ENCODE measurements at regions not wholly inside any gene's neighbourhood (a gene's known extent, or its start where the extent isn't known, plus 50 kb on each side); places are given as distances from the start of the nearest gene placed in this dataset.

DNA sequence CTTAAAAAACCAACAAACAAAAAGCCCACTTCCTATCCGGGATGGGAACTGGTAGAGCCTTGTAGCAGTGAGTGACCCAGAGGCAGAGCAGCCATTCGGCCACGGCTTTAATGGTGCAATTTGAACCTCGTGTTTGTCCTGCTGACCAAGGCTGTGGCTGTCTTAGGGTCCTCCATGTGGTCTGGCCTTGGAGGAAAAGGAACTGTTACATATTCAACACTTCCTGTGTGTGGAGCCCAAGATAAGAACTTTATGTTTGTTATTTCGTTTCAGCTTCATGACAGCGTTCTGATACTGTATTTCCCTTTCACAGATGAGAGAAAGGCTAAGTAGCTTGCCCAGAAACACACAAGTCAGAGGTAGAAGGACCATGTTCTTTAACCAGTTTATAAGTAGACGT, 269.8 kb downstream of the SV2B start:
- 0% methylated on average over 6 of the region's 7 CpGs for WGBS (ENCODE audit: low lambda C conversion rate)
- H4K20me1 ChIP-seq (ENCODE audit: insufficient read depth, low read length) = no peaks in the 10 kb centered on the region
- ChIA-PET CTCF (ENCODE audit: low intra/inter-chr PET ratio, low total read pairs) (no interaction called here), POLR2A (no interaction called here)
- no peak overlapping the region for H3K4me3 ChIP-seq (replicated peaks in 1 of 3; ENCODE audit: insufficient read depth in 1 of 3, low read depth in 2 of 3, low read length in 3 of 3)
- BruUV-seq (replicated peaks) = no TSS peak
- no peak for DNase-seq (ENCODE audit: low spot score)
- H3K4me1 ChIP-seq (ENCODE audit: insufficient read depth, low read length) = no peaks in the 10 kb centered on the region
- H3K9ac ChIP-seq (ENCODE audit: insufficient read depth, low read depth, low read length) = no peak overlapping the region
- in situ Hi-C loops (cut with HindIII; ENCODE audit: extremely low pct_ligation_motif_present, low pct_unique_long_range_greater_than_20kb) = no loop called here
- intact Hi-C loops (cut with micrococcal nuclease; ENCODE audit: unreplicated experiment) = no loop called here
- no peaks in the 10 kb centered on the region for H3K9me3 ChIP-seq (ENCODE audit: low read length)
- no peaks in the 10 kb centered on the region for H3K27me3 ChIP-seq (ENCODE audit: control insufficient read depth in 1 of 2, insufficient read depth in 2 of 2, low read length in 2 of 2)
- no peak overlapping the region for H3K27ac ChIP-seq (ENCODE audit: extremely low read length, insufficient read depth, low read length)
- ATAC-seq = no peak
- no peak overlapping the region for H2AFZ ChIP-seq (ENCODE audit: low read length)
- no peak for FAIRE-seq
- H3K4me2 ChIP-seq (ENCODE audit: low read depth, low read length) = no peak overlapping the region
- H3K36me3 ChIP-seq (replicated peaks in 1 of 2; ENCODE audit: control insufficient read depth in 1 of 2, insufficient read depth in 2 of 2, low read length in 2 of 2) = no peaks in the 10 kb centered on the region
- H3K79me2 ChIP-seq (ENCODE audit: insufficient read depth, low read length) = no peaks in the 10 kb centered on the region
- TF ChIP-seq HOXA3 (CRISPR knock-in tag; IDR thresholded peaks at IDR 0.05) (no peak), BHLHE40 (IDR thresholded peaks at IDR 0.05; ENCODE audit: low read length) (no peak), TRIM24 (CRISPR knock-in tag; IDR thresholded peaks at IDR 0.05) (no peak)
- TF ChIP-seq, protein P1, sequence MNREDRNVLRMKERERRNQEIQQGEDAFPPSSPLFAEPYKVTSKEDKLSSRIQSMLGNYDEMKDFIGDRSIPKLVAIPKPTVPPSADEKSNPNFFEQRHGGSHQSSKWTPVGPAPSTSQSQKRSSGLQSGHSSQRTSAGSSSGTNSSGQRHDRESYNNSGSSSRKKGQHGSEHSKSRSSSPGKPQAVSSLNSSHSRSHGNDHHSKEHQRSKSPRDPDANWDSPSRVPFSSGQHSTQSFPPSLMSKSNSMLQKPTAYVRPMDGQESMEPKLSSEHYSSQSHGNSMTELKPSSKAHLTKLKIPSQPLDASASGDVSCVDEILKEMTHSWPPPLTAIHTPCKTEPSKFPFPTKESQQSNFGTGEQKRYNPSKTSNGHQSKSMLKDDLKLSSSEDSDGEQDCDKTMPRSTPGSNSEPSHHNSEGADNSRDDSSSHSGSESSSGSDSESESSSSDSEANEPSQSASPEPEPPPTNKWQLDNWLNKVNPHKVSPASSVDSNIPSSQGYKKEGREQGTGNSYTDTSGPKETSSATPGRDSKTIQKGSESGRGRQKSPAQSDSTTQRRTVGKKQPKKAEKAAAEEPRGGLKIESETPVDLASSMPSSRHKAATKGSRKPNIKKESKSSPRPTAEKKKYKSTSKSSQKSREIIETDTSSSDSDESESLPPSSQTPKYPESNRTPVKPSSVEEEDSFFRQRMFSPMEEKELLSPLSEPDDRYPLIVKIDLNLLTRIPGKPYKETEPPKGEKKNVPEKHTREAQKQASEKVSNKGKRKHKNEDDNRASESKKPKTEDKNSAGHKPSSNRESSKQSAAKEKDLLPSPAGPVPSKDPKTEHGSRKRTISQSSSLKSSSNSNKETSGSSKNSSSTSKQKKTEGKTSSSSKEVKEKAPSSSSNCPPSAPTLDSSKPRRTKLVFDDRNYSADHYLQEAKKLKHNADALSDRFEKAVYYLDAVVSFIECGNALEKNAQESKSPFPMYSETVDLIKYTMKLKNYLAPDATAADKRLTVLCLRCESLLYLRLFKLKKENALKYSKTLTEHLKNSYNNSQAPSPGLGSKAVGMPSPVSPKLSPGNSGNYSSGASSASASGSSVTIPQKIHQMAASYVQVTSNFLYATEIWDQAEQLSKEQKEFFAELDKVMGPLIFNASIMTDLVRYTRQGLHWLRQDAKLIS (CRISPR knock-in tag; IDR thresholded peaks at IDR 0.05) = no peak
- TF ChIP-seq, protein P2, sequence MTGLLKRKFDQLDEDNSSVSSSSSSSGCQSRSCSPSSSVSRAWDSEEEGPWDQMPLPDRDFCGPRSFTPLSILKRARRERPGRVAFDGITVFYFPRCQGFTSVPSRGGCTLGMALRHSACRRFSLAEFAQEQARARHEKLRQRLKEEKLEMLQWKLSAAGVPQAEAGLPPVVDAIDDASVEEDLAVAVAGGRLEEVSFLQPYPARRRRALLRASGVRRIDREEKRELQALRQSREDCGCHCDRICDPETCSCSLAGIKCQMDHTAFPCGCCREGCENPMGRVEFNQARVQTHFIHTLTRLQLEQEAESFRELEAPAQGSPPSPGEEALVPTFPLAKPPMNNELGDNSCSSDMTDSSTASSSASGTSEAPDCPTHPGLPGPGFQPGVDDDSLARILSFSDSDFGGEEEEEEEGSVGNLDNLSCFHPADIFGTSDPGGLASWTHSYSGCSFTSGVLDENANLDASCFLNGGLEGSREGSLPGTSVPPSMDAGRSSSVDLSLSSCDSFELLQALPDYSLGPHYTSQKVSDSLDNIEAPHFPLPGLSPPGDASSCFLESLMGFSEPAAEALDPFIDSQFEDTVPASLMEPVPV (CRISPR knock-in tag; IDR thresholded peaks at IDR 0.05) = no peak
- TF ChIP-seq, protein P3, sequence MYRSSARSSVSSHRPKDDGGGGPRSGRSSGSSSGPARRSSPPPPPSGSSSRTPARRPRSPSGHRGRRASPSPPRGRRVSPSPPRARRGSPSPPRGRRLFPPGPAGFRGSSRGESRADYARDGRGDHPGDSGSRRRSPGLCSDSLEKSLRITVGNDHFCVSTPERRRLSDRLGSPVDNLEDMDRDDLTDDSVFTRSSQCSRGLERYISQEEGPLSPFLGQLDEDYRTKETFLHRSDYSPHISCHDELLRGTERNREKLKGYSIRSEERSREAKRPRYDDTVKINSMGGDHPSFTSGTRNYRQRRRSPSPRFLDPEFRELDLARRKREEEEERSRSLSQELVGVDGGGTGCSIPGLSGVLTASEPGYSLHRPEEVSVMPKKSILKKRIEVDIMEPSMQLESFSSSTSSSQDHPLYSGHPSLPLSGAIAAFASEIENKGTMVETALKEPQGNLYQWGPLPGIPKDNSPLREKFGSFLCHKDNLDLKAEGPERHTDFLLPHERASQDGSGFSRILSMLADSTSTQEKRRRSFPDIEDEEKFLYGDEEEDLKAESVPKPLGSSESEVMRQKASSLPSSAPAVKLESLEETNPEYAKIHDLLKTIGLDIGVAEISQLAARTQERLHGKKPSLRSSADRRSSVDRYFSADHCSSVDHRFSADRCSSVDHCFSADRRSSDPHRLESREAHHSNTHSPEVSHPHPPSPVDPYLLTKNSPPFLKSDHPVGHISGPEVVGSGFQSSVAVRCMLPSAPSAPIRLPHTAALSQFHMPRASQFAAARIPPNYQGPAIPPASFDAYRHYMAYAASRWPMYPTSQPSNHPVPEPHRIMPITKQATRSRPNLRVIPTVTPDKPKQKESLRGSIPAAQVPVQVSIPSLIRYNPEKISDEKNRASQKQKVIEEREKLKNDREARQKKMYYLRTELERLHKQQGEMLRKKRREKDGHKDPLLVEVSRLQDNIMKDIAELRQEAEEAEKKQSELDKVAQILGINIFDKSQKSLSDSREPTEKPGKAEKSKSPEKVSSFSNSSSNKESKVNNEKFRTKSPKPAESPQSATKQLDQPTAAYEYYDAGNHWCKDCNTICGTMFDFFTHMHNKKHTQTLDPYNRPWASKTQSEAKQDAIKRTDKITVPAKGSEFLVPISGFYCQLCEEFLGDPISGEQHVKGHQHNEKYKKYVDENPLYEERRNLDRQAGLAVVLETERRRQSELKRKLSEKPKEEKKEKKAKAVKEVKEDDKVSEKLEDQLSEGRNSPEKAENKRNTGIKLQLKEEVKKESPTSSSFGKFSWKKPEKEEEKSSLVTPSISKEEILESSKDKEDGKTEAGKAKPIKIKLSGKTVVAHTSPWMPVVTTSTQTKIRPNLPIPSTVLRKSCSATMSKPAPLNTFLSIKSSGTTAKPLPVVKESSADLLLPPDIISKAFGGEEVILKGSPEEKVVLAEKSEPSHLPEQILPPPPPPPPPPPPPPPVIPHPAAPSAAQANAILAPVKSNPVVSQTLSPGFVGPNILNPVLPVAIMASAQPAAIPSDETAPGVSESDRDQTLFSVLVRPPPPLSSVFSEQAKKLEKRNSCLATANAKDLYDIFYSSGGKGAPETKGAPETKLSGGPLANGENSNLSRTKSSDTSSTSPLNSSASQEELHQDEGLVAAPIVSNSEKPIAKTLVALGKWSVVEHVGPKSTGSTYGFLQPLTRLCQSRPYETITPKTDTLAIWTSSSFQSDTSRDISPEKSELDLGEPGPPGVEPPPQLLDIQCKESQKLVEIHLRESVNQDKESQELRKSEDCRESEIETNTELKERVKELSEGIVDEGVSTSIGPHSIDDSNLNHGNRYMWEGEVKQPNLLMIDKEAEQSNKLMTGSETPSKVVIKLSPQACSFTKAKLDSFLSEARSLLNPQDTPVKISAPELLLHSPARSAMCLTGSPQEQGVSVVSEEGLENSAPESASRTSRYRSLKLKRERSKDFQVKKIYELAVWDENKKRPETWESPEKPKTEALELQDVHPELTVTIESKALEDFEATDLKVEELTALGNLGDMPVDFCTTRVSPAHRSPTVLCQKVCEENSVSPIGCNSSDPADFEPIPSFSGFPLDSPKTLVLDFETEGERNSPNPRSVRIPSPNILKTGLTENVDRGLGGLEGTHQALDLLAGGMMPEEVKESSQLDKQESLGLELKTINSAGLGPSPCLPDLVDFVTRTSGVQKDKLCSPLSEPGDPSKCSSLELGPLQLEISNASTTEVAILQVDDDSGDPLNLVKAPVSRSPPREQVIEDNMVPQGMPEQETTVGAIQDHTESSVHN (CRISPR knock-in tag; IDR thresholded peaks at IDR 0.05) = no peak
- TF ChIP-seq, protein P4, sequence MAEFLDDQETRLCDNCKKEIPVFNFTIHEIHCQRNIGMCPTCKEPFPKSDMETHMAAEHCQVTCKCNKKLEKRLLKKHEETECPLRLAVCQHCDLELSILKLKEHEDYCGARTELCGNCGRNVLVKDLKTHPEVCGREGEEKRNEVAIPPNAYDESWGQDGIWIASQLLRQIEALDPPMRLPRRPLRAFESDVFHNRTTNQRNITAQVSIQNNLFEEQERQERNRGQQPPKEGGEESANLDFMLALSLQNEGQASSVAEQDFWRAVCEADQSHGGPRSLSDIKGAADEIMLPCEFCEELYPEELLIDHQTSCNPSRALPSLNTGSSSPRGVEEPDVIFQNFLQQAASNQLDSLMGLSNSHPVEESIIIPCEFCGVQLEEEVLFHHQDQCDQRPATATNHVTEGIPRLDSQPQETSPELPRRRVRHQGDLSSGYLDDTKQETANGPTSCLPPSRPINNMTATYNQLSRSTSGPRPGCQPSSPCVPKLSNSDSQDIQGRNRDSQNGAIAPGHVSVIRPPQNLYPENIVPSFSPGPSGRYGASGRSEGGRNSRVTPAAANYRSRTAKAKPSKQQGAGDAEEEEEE (CRISPR knock-in tag; IDR thresholded peaks at IDR 0.05; ENCODE audit: borderline replicate concordance) = no peak

Data from HepG2 (cell line).